Ovary (tissue), 3 donors: ENCODE measurements at regions not wholly inside any gene's neighbourhood (a gene's known extent, or its start where the extent isn't known, plus 50 kb on each side); places are given as distances from the start of the nearest gene placed in this dataset.

Experiments
- POLR2A ChIP-seq: fragments of 450-650 bp; IDR thresholded peaks from one replicate; pipeline ENCODE4 v1.6.1; 2017; ENCODE audit warnings: antibody characterized with exemption, mild to moderate bottlenecking, moderate library complexity
- TF ChIP-seq, protein P1 (sequence below), 3 donors: fragments of 450-650 bp in 2 of 3; fragments of 200-600 bp in 1 of 3; IDR thresholded peaks; one replicate each; pipeline versions ENCODE4 v1.5.1 to v1.8.0; 2016 to 2022; ENCODE audit warnings: antibody characterized with exemption in 3 of 3, mild to moderate bottlenecking in 1 of 3
- donor health status: DM: no; HTN: no; CAD: no.

DNA sequence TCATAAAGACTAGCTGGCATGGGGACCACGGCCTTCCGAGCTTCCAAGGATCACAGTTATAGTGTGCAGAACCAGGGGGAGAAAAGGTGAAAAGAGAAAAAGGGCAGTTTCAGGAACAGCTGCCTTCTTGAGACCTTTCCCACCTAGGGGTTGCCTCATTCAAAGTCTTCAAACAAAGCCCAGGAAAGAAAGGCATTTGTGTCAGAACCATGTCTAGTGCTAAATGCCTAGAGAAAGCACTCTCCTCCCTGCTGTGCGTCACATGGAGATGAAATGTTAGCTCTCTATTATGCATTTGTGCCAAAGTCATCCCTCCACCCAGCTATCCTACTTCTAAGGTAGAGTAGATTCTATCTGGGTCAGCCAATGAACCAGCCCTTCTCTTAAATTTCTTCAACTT lies 1037.3 kb upstream of the WWC1 start:
- TF ChIP-seq POLR2A: no peak
- TF ChIP-seq, protein P1, sequence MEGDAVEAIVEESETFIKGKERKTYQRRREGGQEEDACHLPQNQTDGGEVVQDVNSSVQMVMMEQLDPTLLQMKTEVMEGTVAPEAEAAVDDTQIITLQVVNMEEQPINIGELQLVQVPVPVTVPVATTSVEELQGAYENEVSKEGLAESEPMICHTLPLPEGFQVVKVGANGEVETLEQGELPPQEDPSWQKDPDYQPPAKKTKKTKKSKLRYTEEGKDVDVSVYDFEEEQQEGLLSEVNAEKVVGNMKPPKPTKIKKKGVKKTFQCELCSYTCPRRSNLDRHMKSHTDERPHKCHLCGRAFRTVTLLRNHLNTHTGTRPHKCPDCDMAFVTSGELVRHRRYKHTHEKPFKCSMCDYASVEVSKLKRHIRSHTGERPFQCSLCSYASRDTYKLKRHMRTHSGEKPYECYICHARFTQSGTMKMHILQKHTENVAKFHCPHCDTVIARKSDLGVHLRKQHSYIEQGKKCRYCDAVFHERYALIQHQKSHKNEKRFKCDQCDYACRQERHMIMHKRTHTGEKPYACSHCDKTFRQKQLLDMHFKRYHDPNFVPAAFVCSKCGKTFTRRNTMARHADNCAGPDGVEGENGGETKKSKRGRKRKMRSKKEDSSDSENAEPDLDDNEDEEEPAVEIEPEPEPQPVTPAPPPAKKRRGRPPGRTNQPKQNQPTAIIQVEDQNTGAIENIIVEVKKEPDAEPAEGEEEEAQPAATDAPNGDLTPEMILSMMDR (IDR thresholded peaks at IDR 0.05): no peak
